ENCODE measurements at regions not wholly inside any gene's neighbourhood (a gene's known extent, or its start where the extent isn't known, plus 50 kb on each side); places are given as distances from the start of the nearest gene placed in this dataset.

- no peak for DNase-seq
These were observed 240.8 kb upstream of the RGPD4 start for GRCh38 chr2:107585851-107586250.

- no peak for DNase-seq
These were observed 238.5 kb upstream of the RGPD4 start for GRCh38 chr2:107588181-107588580.

GRCh38 chr2:107589079-107589491 is 237.6 kb upstream of the RGPD4 start:
- DNase-seq = no peak

- DNase-seq = no peak
These were observed 235.0 kb upstream of the RGPD4 start for GRCh38 chr2:107591561-107592279.

- no peak for DNase-seq
These were observed 234.4 kb upstream of the RGPD4 start for GRCh38 chr2:107592280-107592624.

- DNase-seq = no peak
These were observed 231.4 kb upstream of the RGPD4 start for GRCh38 chr2:107595285-107595684.

- no peak for DNase-seq
These were observed 230.9 kb upstream of the RGPD4 start for GRCh38 chr2:107595749-107596148.

GRCh38 chr2:107597507-107597906 is 229.2 kb upstream of the RGPD4 start:
- no peak for DNase-seq

- DNase-seq = no peak
These were observed 223.9 kb upstream of the RGPD4 start for GRCh38 chr2:107602801-107603200.

GRCh38 chr2:107607054-107607453 is 219.6 kb upstream of the RGPD4 start:
- no peak for DNase-seq

GRCh38 chr2:107607473-107607872 is 219.2 kb upstream of the RGPD4 start:
- DNase-seq = no peak

- no peak for DNase-seq
These were observed 211.7 kb upstream of the RGPD4 start for GRCh38 chr2:107615039-107615438.

- DNase-seq = no peak
These were observed 207.9 kb upstream of the RGPD4 start for GRCh38 chr2:107618769-107619168.

- DNase-seq = no peak
These were observed 205.2 kb upstream of the RGPD4 start for GRCh38 chr2:107621186-107622165.

- DNase-seq = no peak
These were observed 203.9 kb upstream of the RGPD4 start for GRCh38 chr2:107622741-107623310.

GRCh38 chr2:107625982-107626381 is 200.7 kb upstream of the RGPD4 start:
- DNase-seq = no peak

GRCh38 chr2:107627164-107627563 is 199.5 kb upstream of the RGPD4 start:
- no peak for DNase-seq

GRCh38 chr2:107627926-107628325 is 198.8 kb upstream of the RGPD4 start:
- DNase-seq = no peak

- DNase-seq = no peak
These were observed 193.0 kb upstream of the RGPD4 start for GRCh38 chr2:107633580-107634147.

GRCh38 chr2:107634172-107634571 is 192.5 kb upstream of the RGPD4 start:
- DNase-seq = no peak

GRCh38 chr2:107635883-107636282 is 190.8 kb upstream of the RGPD4 start:
- DNase-seq = no peak

GRCh38 chr2:107645586-107645985 is 181.1 kb upstream of the RGPD4 start:
- no peak for DNase-seq

- no peak for DNase-seq
These were observed 177.8 kb upstream of the RGPD4 start for GRCh38 chr2:107648781-107649404.

All from right forelimb (tissue), 1 donor.